ENCODE measurements at regions not wholly inside any gene's neighbourhood (a gene's known extent, or its start where the extent isn't known, plus 50 kb on each side); places are given as distances from the start of the nearest gene placed in this dataset.

DNA sequence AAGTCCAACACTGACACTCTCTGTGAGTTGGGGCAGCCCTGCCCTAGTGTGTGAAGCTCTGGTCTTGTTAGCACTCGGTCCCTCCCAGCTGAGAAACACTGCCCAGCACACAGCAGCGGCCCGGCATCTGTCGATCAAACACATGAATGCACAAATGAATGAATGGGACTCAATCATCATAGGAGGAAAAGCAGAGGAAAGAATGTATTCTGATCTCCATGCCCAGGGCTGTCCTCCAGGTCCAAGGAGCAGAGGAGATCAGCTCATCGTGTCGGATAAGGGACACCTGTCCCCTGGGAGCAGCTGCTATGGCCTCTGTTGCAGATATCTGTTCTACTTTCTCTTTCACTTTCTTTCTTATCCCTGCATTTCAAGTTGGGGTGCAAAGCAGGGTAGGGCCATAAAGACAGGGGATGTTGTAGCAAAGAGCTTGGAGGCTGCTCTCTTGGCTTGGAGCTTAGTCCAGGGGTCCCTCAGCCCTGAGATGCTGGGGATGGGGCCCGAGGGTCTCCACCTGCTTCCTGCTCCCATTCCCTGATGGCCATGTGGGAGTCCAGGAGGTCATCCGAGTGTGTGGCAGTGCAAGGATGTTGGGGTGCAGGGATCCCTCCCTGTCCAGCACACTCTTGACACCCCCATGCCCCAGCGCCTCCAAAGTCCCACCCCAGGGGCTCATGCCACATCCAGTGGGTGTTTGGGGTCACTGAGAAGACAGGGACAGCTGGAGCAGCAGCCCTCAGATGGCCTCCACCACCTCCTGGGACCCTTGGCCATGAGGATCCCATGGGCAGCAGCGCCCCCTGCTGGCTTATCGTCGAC lies 88.2 kb downstream of the IRF8 start:
- TF ChIP-seq, protein P1, sequence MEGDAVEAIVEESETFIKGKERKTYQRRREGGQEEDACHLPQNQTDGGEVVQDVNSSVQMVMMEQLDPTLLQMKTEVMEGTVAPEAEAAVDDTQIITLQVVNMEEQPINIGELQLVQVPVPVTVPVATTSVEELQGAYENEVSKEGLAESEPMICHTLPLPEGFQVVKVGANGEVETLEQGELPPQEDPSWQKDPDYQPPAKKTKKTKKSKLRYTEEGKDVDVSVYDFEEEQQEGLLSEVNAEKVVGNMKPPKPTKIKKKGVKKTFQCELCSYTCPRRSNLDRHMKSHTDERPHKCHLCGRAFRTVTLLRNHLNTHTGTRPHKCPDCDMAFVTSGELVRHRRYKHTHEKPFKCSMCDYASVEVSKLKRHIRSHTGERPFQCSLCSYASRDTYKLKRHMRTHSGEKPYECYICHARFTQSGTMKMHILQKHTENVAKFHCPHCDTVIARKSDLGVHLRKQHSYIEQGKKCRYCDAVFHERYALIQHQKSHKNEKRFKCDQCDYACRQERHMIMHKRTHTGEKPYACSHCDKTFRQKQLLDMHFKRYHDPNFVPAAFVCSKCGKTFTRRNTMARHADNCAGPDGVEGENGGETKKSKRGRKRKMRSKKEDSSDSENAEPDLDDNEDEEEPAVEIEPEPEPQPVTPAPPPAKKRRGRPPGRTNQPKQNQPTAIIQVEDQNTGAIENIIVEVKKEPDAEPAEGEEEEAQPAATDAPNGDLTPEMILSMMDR (conservative IDR thresholded peaks at IDR 0.05): peak; percentile 77
- TF ChIP-seq ZFX (IDR thresholded peaks at IDR 0.05): no peak
- no peak overlapping the region for H3K27ac ChIP-seq

DNA sequence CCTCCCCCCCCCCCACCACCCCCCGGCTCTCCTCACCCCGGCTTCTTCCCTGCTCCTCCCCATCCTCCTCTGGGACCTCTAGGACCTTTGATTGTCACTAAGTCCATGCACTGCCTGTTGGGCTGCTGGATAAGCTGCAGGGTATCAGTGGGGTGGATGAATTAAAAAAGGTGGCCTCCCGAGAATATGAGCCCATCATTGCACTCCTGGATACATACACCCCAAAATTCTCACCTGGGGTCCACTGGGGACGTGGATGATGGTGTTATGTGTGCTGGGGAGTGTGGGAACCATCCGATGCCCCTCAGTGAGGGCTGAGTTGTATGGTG lies 88.8 kb downstream of the IRF8 start:
- H3K27ac ChIP-seq: no peak overlapping the region
- TF ChIP-seq, protein P1 (conservative IDR thresholded peaks at IDR 0.05): peak; percentile 55
- no peak for TF ChIP-seq ZFX (IDR thresholded peaks at IDR 0.05)

DNA sequence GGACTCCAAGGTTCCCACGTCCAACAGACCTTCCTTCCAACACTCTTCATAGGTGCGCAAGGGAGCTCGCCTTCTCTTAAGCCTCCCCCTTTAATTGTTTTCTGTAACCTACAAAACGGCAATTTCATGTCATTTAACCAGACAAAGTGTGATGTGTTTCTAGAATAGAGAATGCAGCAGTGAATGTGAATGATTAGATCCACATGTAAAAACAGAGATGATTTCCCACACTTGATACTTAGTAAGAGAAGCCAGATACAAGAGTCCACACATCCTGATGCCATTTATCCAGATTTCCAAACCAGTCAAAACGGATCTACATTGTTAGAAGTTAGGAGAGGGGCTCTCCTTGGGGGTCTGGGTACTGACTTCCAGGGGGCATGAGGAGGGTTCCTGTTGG lies 89.3 kb downstream of the IRF8 start:
- TF ChIP-seq, protein P1 (conservative IDR thresholded peaks at IDR 0.05): no peak
- no peak for TF ChIP-seq ZFX (IDR thresholded peaks at IDR 0.05)
- no peak overlapping the region for H3K27ac ChIP-seq

DNA sequence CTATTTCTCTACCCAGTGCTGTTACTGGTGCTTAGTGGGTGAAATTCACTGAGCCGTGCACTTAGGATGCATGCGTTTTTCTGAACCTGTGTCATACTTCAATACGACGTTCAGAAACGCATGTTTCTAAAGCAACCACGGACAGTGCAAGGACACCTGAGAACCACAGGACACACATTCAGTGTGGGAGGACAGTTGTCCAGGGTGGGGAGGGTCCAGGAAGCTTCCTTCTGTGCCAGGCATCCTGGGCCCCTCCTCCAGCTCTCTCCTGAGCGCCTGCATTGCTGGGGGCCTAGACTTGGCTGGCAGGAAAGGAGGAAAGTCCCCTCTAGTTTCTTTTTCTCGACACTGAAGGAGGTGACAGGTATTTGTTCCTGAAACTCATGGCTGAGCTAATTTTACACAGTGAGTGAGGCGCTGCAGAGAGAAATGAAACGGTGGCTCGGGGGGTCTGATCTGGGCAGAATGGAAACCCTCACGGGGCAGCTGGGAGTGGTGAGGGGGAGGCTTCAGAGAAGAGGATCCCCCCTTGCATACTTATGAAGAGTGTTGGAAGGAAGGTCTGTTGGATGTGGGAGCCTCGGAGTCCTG lies 89.9 kb downstream of the IRF8 start:
- TF ChIP-seq ZFX (IDR thresholded peaks at IDR 0.05): no peak
- TF ChIP-seq, protein P1 (conservative IDR thresholded peaks at IDR 0.05): no peak
- H3K27ac ChIP-seq: no peak overlapping the region

DNA sequence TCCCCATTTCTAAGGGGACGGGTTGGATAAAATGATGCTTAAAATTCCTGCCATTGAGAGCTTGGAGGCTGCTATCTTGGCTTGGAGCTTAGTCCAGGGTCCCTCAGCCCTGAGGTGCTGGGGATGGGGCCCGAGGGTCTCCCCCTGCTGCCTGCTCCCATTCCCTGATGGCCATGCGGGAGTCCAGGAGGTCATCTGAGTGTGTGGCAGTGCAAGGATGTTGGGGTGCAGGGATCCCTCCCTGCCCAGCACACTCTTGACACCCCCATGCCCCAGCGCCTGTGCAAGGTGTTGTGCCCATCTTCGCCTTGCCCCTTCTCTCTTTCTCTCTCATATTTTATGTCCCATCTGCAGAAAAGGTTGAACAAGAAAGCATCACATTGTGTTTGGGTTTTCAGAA lies 90.4 kb downstream of the IRF8 start:
- H3K27ac ChIP-seq: no peak overlapping the region

DNA sequence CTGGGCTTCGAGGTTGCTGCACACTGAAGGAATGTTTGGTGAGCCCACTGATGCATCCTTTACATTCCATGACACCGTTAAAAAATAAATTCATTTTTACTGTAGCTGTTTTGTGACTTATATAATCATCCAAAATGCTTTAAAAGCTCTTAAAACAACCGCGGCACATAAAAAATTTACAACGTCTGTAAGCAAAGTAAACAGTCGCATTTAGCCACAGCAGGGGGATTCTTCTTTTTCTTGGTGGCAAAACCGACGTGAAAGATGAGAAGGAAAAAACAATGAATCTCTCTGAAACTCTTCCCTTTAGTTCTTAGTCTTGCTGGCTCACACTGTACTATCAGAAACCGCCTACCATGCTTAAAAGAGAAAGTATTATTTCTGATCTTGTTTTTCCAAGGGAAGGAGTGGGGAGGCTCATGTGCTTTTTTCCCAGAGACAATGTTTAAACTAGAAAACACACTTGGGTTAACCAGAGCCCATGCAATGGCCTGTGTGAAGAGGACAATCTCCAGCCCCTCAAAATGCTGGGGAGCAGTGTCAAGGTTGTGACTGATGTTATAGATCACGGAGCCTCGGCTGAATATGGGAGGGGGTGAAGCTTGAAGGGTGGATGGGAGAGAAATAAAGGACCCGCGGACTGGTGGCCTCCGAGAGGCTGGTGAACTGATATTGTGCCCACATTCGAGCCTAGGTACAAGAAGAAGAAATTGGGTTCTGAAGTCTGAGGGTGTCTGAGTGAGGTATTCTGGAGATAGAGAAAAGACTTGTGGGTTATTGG lies 91.1 kb downstream of the IRF8 start:
- no peak for TF ChIP-seq ZFX (IDR thresholded peaks at IDR 0.05)
- TF ChIP-seq, protein P1 (conservative IDR thresholded peaks at IDR 0.05): no peak
- H3K27ac ChIP-seq: no peak overlapping the region

More for the DNA sequence above, 90.4 kb downstream of the IRF8 start:
- TF ChIP-seq, protein P1 (conservative IDR thresholded peaks at IDR 0.05): no peak
- TF ChIP-seq ZFX (IDR thresholded peaks at IDR 0.05): no peak

DNA sequence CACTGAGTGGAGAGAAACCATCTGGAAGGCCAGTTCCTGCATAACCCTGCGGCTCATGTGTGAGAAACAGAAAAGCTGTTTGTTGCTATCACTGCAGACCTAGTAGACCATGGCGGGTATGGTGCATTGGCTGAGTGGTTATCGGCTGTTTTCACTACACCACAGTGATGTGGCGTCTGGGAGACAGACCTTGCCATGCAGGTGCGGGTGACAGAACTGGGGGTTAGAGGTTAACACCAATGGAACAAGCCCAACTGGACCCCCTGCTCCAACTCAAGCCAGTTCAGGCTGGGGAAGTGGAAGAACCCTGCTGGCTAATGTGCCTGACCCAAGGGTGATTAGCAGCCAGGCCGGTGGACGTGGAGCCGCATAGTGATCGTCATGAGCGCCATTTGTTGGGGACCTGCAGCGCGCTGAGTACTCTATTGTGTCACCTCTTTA lies 91.9 kb downstream of the IRF8 start:
- TF ChIP-seq ZFX (IDR thresholded peaks at IDR 0.05): no peak
- TF ChIP-seq, protein P1 (conservative IDR thresholded peaks at IDR 0.05): no peak
- no peak overlapping the region for H3K27ac ChIP-seq

All from C4-2B (cell line).